ENCODE measurements at regions not wholly inside any gene's neighbourhood (a gene's known extent, or its start where the extent isn't known, plus 50 kb on each side); places are given as distances from the start of the nearest gene placed in this dataset.

DNA sequence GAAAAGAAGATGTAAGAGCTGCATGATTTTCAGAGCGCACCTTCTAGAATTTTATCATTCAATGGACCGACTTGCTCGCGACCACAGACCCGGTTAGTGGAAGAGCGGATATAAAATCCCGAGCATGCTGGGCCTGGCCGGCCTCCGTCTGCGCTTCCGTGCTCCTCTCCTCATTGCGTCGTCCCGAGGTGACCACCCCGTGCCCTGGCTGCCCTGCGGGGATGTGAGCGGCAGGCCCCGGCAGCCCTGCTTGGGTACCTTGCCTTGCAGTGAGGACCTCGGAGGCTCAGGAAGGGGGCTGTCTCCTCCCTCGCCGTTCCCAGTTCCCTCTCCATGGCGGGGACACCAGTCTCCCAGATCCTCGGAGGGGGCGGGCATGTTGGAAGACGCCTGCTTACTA is 330.9 kb upstream of the SHH start:
- TF ChIP-seq, protein P1, sequence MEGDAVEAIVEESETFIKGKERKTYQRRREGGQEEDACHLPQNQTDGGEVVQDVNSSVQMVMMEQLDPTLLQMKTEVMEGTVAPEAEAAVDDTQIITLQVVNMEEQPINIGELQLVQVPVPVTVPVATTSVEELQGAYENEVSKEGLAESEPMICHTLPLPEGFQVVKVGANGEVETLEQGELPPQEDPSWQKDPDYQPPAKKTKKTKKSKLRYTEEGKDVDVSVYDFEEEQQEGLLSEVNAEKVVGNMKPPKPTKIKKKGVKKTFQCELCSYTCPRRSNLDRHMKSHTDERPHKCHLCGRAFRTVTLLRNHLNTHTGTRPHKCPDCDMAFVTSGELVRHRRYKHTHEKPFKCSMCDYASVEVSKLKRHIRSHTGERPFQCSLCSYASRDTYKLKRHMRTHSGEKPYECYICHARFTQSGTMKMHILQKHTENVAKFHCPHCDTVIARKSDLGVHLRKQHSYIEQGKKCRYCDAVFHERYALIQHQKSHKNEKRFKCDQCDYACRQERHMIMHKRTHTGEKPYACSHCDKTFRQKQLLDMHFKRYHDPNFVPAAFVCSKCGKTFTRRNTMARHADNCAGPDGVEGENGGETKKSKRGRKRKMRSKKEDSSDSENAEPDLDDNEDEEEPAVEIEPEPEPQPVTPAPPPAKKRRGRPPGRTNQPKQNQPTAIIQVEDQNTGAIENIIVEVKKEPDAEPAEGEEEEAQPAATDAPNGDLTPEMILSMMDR (IDR thresholded peaks at IDR 0.05): no peak

DNA sequence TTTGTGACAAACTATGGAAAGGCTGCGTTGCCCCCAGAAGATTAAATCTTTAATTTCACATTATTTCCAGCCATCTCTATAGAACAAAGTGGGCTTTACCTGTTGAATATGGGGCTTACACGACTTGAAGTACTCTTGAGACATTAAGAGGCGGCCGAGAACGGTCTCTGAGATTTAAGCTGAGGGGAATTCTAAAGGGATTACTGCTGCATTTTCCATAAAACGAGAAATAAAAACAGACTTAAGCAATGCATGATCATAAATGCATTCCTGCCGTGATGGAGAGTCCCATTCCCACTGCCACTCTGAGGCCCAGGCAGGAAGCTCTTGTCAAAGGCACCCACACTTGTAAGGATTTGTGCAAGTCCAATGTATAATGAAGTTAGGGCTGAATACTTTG is 329.7 kb upstream of the SHH start:
- TF ChIP-seq, protein P1 (IDR thresholded peaks at IDR 0.05): no peak

DNA sequence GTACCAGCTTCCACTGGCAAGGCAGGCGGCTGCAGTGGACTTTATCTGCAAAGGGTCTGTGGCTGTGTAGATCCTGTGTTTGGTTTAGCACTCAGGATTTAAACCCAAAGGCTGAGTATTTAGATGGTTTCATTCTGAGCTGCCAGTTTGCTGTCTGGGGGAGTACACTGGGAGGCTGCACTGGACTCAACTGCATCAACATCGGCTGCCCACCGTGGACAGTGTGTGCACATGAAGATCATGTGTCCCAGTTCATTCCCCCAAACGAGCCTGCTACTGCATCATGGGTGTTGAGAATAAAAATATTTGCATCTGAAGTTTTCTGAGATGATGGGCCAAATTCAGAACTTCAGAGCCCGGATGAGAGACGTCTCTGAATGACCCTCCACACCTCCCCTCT is 328.6 kb upstream of the SHH start:
- TF ChIP-seq, protein P1 (IDR thresholded peaks at IDR 0.05): no peak

DNA sequence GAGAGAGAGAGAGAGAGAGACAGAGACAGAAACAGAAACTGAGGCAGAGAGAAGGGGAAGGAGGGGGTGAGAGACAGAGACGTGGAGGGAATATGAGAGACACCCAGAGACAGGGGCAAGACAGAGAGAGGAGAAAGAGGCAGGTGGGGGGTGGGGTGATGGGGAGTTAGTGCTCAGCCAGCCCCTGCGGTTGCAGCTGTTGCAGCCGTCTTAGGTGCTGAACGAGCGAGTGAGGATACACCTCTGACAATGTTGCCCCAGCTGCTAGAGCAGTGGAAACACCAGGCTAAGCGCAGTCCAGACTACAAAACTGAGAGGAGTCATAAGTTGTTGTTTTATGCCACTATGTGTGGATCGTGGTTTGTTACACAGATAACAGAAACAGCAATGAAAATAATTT is 328.2 kb upstream of the SHH start:
- TF ChIP-seq, protein P1 (IDR thresholded peaks at IDR 0.05): no peak

DNA sequence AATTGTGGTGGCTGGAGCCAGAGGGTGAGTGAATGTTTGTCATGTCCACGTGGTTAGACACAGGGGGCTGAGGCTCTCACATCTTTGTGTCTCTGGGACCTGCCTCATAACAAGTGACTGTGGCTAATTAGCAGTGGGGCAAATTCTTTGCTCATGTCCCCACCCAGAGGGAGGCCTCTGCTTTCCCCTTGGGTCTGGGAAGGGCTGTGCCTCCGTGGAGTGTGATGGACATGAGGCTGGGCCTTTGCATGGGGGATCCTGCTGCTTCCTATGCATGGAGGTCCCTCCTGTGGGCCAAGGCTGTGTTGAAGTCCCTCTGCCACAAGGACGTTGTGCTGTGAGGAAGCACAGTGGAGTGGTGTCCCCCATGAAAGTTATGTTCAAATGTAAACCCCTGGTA is 327.4 kb upstream of the SHH start:
- TF ChIP-seq, protein P1 (IDR thresholded peaks at IDR 0.05): no peak

DNA sequence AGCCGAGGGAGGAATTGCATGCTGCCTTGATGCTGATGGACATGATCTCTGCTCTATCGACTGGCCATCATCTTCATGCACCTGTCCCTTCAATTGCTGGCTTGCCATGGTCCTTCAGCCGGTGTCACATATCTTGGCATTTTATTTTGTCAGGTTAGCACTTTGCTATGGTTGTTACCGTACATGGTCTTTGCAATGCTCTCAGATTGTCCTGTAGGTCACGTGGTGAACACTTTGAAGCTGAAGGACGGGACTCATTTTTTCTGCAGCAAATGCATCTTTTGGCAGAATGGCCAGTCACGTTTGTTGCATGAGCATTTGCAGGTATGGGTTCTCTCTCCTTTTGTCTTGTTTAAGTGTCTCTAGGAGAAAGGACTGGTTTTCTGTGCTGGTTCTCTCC is 326.8 kb upstream of the SHH start:
- TF ChIP-seq, protein P1 (IDR thresholded peaks at IDR 0.05): no peak

DNA sequence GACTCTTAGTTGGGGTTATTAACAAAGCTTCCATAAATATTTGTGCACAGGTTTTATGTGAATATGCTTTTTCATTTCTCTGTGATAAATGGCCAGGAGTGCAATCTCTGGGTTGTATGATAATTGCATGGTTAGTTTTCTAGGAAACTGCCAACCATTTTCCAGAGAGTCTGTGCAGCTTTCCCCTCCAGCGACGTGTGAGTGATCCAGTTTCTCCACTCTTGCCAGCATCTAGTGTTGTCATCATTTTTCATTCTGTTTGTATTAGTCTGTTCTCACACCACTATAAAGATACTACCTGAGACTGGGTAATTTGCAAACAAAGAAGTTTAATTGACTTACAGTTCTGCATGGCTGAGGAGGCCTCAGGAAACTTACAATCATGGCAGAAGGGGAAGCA is 319.6 kb upstream of the SHH start:
- TF ChIP-seq, protein P1 (IDR thresholded peaks at IDR 0.05): no peak

DNA sequence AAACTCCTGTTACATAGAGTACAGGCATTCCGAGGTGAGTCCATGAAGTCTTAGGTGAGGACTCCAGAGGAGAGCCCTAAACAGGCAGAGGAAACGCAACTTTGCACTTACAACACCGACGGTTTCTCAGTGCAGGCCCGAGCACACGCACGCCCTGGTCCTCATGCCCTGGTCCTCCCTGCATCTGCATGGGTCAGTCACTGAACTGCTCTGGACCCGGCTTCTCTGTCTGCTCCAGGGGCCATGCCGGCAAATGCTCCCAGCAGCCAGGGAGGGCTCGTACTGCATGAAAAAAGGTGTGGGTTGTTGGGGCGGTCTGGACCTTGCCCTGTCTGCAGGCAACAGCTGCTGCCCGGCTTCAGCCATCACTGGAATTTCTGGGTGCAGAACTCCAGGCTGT is 317.3 kb upstream of the SHH start:
- TF ChIP-seq, protein P1 (IDR thresholded peaks at IDR 0.05): no peak
